PC-9 (cell line): ENCODE measurements at regions not wholly inside any gene's neighbourhood (a gene's known extent, or its start where the extent isn't known, plus 50 kb on each side); places are given as distances from the start of the nearest gene placed in this dataset.

ENCODE experiments used
- EZH2 ChIP-seq: fragments of 200-600 bp; sonication (generic); IDR thresholded peaks from 2 replicates; pipeline ENCODE4 v1.8.0; 2017; ENCODE audit warnings: antibody characterized with exemption, low read depth
- TF ChIP-seq, protein P1 (sequence below): fragments of 200-600 bp; sonication (generic); conservative IDR thresholded peaks from 2 replicates; pipeline ENCODE4 v1.6.1; 2017; ENCODE audit warnings: mixed run types, antibody characterized with exemption, mild to moderate bottlenecking, moderate library complexity

DNA sequence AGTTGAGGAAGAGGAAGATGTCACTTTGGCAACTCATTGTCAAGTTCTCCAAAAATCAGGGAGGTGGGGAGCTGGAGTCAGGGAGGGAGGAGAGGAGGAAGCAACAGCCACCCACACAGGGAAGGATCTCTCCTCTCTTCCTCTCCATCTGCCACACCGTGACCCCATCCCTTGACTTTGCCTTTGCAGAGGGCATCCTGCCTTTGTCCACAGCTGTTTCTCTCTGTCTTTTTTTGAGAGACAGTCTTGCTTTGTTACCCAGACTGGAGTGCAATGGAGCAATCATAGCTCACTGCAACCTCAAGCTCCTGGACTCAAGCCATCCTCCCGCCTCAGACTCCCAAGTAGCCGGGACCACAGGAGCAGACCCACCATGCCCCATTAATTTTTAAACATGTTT lies 276.0 kb downstream of the SHOX start:
- TF ChIP-seq, protein P1, sequence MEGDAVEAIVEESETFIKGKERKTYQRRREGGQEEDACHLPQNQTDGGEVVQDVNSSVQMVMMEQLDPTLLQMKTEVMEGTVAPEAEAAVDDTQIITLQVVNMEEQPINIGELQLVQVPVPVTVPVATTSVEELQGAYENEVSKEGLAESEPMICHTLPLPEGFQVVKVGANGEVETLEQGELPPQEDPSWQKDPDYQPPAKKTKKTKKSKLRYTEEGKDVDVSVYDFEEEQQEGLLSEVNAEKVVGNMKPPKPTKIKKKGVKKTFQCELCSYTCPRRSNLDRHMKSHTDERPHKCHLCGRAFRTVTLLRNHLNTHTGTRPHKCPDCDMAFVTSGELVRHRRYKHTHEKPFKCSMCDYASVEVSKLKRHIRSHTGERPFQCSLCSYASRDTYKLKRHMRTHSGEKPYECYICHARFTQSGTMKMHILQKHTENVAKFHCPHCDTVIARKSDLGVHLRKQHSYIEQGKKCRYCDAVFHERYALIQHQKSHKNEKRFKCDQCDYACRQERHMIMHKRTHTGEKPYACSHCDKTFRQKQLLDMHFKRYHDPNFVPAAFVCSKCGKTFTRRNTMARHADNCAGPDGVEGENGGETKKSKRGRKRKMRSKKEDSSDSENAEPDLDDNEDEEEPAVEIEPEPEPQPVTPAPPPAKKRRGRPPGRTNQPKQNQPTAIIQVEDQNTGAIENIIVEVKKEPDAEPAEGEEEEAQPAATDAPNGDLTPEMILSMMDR: no peak
- TF ChIP-seq EZH2: no peak
